ENCODE measurements at regions not wholly inside any gene's neighbourhood (a gene's known extent, or its start where the extent isn't known, plus 50 kb on each side); places are given as distances from the start of the nearest gene placed in this dataset.

DNA sequence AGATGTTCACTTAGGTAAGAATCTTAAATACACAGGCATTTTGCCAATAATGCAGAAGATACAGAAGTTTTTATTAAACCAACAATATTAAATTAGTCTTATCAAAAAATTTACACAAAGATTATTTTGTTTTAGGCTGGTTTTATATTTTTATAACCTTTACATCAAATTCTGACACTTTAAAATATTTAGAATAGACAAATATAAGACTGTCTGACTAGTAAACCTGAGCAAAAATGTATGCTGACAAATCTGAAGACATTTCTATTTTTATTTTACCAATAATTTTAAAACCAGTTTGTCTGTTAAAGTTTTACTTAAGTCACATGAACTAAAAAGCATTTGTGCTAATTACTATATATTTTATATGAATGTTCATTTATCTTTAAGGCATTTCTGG lies 72.1 kb upstream of the ZNF236 start:
- ATAC-seq (replicated peaks in 1 of 4) = no peak

DNA sequence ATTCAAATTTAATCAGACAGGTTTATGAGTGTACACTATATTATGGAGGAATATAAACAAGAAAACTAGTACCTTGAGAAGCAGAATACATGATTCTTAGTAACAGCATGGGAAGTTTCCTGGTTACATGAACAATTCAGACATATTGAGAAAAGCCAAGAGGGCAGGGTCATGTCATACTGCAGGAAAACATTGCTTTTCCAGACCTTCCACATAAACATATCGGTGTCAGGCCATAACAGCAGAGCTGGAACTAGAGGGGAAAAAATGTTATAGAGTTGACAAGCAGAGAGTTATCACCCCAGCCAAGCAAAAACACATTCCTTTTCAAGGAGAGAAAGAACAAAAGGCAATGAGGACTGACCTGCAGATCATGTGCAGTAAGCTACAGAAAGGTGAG lies 74.7 kb upstream of the ZNF236 start:
- Mint-ChIP-seq H3K4me1 (no peaks in the 10 kb centered on the region), H3K27me3 (peaks cover 3 to 4% of the 10 kb centered on the region in 2 donors), H3K27ac (no peak overlapping the region), H3K36me3 (peaks cover 8% of the 10 kb centered on the region), H3K9me3 (peaks cover 0 to 33% (median 19%) of the 10 kb centered on the region in 3 donors), H3K4me3 (no peak overlapping the region)
- no peak overlapping the region for H3K4me3 ChIP-seq (ENCODE audit: control insufficient read depth in 1 of 2, extremely low read depth in 1 of 2, low read length in 1 of 2)
- no peaks in the 10 kb centered on the region for H3K9me3 ChIP-seq
- H3K36me3 ChIP-seq (ENCODE audit: control insufficient read depth in 2 of 2, extremely low read depth in 1 of 2, insufficient read depth in 1 of 2, low read length in 1 of 2) = no peaks in the 10 kb centered on the region
- ATAC-seq (replicated peaks in 1 of 4) = no peak
- DNase-seq = no peak
- H3K4me1 ChIP-seq (ENCODE audit: control insufficient read depth in 1 of 2, extremely low read depth in 1 of 2, insufficient read depth in 2 of 2, low read length in 2 of 2) = no peaks in the 10 kb centered on the region
- WGBS (ENCODE audit: insufficient coverage) = no CpG with 5 or more reads among the region's 1 CpG
- peaks cover 0 to 11% of the 10 kb centered on the region in 2 experiments for H3K27me3 ChIP-seq (replicated peaks in 1 of 2; ENCODE audit: control insufficient read depth in 2 of 2, extremely low read depth in 1 of 2, insufficient read depth in 2 of 2, low read length in 1 of 2)
- H3K27ac ChIP-seq (ENCODE audit: low read length) = no peak overlapping the region
- CTCF ChIA-PET = interaction anchor here in 1 of 2 donors (0.6 kb wide), 1 partner anchor 18 kb away, joined by 4 read pairs; no protein-coding TSS in a partner anchor
- POLR2A ChIA-PET = interaction anchor here (0.7 kb wide), 2 partner anchors 18 to 290 kb away, joined by 4 to 5 read pairs; no protein-coding TSS in a partner anchor

More for the DNA sequence above, 72.1 kb upstream of the ZNF236 start:
- Mint-ChIP-seq H3K27ac (no peak overlapping the region), H3K27me3 (peaks cover 0 to 8% of the 10 kb centered on the region in 2 donors), H3K4me1 (no peaks in the 10 kb centered on the region), H3K4me3 (no peak overlapping the region), H3K9me3 (peaks cover 0 to 33% (median 19%) of the 10 kb centered on the region in 3 donors), H3K36me3 (peaks cover 8% of the 10 kb centered on the region)
- Histone ChIP-seq H3K9me3 (no peaks in the 10 kb centered on the region), H3K4me3 (ENCODE audit: control insufficient read depth in 1 of 2, extremely low read depth in 1 of 2, low read length in 1 of 2) (no peak overlapping the region), H3K27ac (ENCODE audit: low read length) (no peak overlapping the region), H3K36me3 (ENCODE audit: control insufficient read depth in 2 of 2, extremely low read depth in 1 of 2, insufficient read depth in 1 of 2, low read length in 1 of 2) (no peaks in the 10 kb centered on the region), H3K4me1 (ENCODE audit: control insufficient read depth in 1 of 2, extremely low read depth in 1 of 2, insufficient read depth in 2 of 2, low read length in 2 of 2) (no peaks in the 10 kb centered on the region), H3K27me3 (replicated peaks in 1 of 2; ENCODE audit: control insufficient read depth in 2 of 2, extremely low read depth in 1 of 2, insufficient read depth in 2 of 2, low read length in 1 of 2) (peaks cover 0 to 7% of the 10 kb centered on the region in 2 experiments)
- CTCF ChIA-PET = interaction anchor here in 1 of 2 donors (0.5 kb wide), 1 partner anchor 225 kb away, joined by 3 read pairs; no protein-coding TSS in a partner anchor
- DNase-seq = no peak
- POLR2A ChIA-PET = no interaction called here

DNA sequence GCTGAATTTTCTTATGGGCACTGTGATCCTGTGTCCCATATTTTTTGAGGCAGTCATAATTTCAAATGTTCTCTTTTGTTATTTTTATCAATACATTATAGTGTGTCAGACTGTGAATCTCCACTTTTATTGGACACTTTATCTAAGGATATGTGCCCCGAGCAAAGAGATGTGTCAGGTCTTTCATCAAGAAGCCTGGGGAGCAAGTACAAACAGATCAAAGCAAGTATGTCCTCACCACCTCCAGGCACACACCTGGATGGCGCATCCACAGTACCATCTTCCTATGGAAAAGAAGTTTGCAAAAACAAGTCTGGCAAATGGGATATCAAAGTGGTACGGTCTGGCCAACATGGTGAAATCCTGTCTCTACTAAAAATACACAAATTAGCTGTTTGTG lies 81.0 kb upstream of the ZNF236 start:
- DNase-seq (no peak), ATAC-seq (replicated peaks in 1 of 4) (no peak)
- Mint-ChIP-seq H3K4me3 (no peak overlapping the region), H3K9me3 (peaks cover 0 to 4% (median 3%) of the 10 kb centered on the region in 3 donors), H3K27ac (no peak overlapping the region), H3K4me1 (peaks cover 0 to 9% (median 3%) of the 10 kb centered on the region in 3 donors), H3K36me3 (no peaks in the 10 kb centered on the region), H3K27me3 (peaks cover 2 to 8% of the 10 kb centered on the region in 2 donors)
- ChIA-PET CTCF (no interaction called here), POLR2A (no interaction called here)
- H3K9me3 ChIP-seq = no peaks in the 10 kb centered on the region
- no peaks in the 10 kb centered on the region for H3K36me3 ChIP-seq (ENCODE audit: control insufficient read depth in 2 of 2, extremely low read depth in 1 of 2, insufficient read depth in 1 of 2, low read length in 1 of 2)
- WGBS (ENCODE audit: insufficient coverage) = no CpG with 5 or more reads among the region's 3 CpGs
- H3K27ac ChIP-seq (ENCODE audit: low read length) = no peak overlapping the region
- no peak overlapping the region for H3K4me3 ChIP-seq (ENCODE audit: control insufficient read depth in 1 of 2, extremely low read depth in 1 of 2, low read length in 1 of 2)
- peaks cover 0 to 3% of the 10 kb centered on the region in 2 experiments for H3K4me1 ChIP-seq (ENCODE audit: control insufficient read depth in 1 of 2, extremely low read depth in 1 of 2, insufficient read depth in 2 of 2, low read length in 2 of 2)
- peaks cover 0 to 17% of the 10 kb centered on the region in 2 experiments for H3K27me3 ChIP-seq (replicated peaks in 1 of 2; ENCODE audit: control insufficient read depth in 2 of 2, extremely low read depth in 1 of 2, insufficient read depth in 2 of 2, low read length in 1 of 2)

DNA sequence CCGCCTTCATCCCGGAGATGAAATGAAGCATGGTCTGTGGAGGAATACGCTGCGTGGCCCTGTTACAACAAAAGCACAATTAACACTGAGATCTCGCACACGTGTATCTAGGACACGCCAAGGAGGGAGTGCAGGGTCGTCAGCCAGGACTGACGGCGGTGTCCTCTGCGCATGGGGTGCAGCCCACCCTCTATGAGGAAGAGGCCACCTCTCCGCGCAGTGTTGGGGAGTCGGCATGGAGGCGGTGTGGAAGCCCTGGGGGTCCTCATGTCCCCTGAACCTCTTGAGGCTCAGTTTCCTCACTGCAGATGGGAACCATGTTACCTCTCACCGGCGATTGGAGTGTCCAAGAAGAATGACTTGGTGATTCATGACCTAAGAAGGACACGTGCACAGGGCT lies 86.0 kb upstream of the ZNF236 start:
- peaks cover 0 to 15% of the 10 kb centered on the region in 2 experiments for H3K27me3 ChIP-seq (replicated peaks in 1 of 2; ENCODE audit: control insufficient read depth in 2 of 2, extremely low read depth in 1 of 2, insufficient read depth in 2 of 2, low read length in 1 of 2)
- H3K4me3 ChIP-seq (ENCODE audit: control insufficient read depth in 1 of 2, extremely low read depth in 1 of 2, low read length in 1 of 2) = no peak overlapping the region
- peaks cover 0 to 3% (median 0%) of the 10 kb centered on the region in 3 donors for H3K9me3 Mint-ChIP-seq
- no peak for ATAC-seq (replicated peaks in 1 of 4)
- H3K27ac ChIP-seq (ENCODE audit: low read length) = no peak overlapping the region
- ChIA-PET POLR2A (no interaction called here), CTCF (no interaction called here)
- no peak overlapping the region for H3K27ac Mint-ChIP-seq
- DNase-seq = no peak
- H3K4me1 ChIP-seq (ENCODE audit: control insufficient read depth in 1 of 2, extremely low read depth in 1 of 2, insufficient read depth in 2 of 2, low read length in 2 of 2) = peaks cover 0 to 3% of the 10 kb centered on the region in 2 experiments
- H3K36me3 Mint-ChIP-seq = no peaks in the 10 kb centered on the region
- H3K4me3 Mint-ChIP-seq = no peak overlapping the region
- peaks cover 3 to 12% of the 10 kb centered on the region in 2 donors for H3K27me3 Mint-ChIP-seq
- peaks cover 4 to 10% (median 4%) of the 10 kb centered on the region in 3 donors for H3K4me1 Mint-ChIP-seq
- WGBS (ENCODE audit: insufficient coverage) = 99% methylated on average over 12 of the region's 18 CpGs
- no peaks in the 10 kb centered on the region for H3K9me3 ChIP-seq
- H3K36me3 ChIP-seq (ENCODE audit: control insufficient read depth in 2 of 2, extremely low read depth in 1 of 2, insufficient read depth in 1 of 2, low read length in 1 of 2) = no peaks in the 10 kb centered on the region

DNA sequence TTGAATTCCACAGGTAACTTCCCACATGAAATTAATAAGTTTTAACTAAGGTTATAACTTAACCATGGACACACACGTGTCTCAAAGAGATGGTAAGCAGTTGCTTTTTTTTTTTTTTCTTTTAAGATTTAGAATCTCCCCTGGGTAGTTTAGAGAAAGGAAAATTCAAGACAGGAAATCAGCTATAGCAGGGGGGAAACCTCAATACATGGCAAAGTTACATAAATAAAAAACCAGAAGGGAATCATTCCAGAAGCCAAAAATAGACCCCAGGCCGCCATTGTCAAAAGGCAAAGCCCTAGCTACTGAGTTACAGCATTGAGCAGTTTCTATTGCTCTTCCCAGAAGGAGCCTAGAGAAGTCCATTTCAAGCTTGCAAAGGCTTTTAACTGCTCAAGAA lies 91.5 kb upstream of the ZNF236 start:
- no peak overlapping the region for H3K27ac ChIP-seq (ENCODE audit: low read length)
- WGBS (ENCODE audit: insufficient coverage) = 33% methylated on average over 1 of the region's 2 CpGs
- ChIA-PET CTCF (interaction anchor here in 1 of 2 donors (0.7 kb wide), 1 partner anchor 21 kb away, joined by 4 read pairs; no protein-coding TSS in a partner anchor), POLR2A (interaction anchor here (0.5 to 0.7 kb wide), 2 partner anchors 16 to 76 kb away, joined by 3 to 12 read pairs; no protein-coding TSS in a partner anchor)
- H3K36me3 ChIP-seq (ENCODE audit: control insufficient read depth in 2 of 2, extremely low read depth in 1 of 2, insufficient read depth in 1 of 2, low read length in 1 of 2) = no peaks in the 10 kb centered on the region
- no peak overlapping the region for H3K4me3 Mint-ChIP-seq
- peaks cover 0 to 14% of the 10 kb centered on the region in 2 donors for H3K27me3 Mint-ChIP-seq
- ATAC-seq (replicated peaks in 1 of 4) = no peak
- H3K9me3 Mint-ChIP-seq = peaks cover 0 to 4% (median 0%) of the 10 kb centered on the region in 3 donors
- DNase-seq = no peak
- H3K27me3 ChIP-seq (replicated peaks in 1 of 2; ENCODE audit: control insufficient read depth in 2 of 2, extremely low read depth in 1 of 2, insufficient read depth in 2 of 2, low read length in 1 of 2) = peaks cover 0 to 11% of the 10 kb centered on the region in 2 experiments
- H3K36me3 Mint-ChIP-seq = no peaks in the 10 kb centered on the region
- no peak overlapping the region for H3K27ac Mint-ChIP-seq
- H3K4me1 Mint-ChIP-seq = peaks cover 7 to 13% (median 13%) of the 10 kb centered on the region in 3 donors
- no peaks in the 10 kb centered on the region for H3K9me3 ChIP-seq
- H3K4me3 ChIP-seq (ENCODE audit: control insufficient read depth in 1 of 2, extremely low read depth in 1 of 2, low read length in 1 of 2) = no peak overlapping the region
- no peaks in the 10 kb centered on the region for H3K4me1 ChIP-seq (ENCODE audit: control insufficient read depth in 1 of 2, extremely low read depth in 1 of 2, insufficient read depth in 2 of 2, low read length in 2 of 2)

DNA sequence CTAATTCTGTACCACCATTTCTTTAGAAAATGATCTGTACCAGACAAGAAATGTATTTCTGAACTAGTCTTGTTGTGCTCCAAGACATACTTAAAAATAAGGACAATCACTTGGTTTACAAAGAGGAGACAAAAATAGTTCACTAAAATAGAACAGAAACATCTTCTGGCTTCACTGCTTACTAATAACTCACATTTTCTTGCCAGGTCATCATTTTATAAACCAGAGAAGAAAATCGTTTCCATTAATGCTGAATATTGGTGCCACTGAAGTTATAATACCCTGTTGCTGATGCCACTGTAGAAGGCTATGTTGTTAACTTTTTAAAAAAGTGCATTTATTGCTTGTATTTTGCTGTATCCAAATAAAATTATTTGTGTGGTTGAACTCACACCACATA lies 94.8 kb upstream of the ZNF236 start:
- H3K4me3 Mint-ChIP-seq = no peak overlapping the region
- Histone ChIP-seq H3K27me3 (replicated peaks in 1 of 2; ENCODE audit: control insufficient read depth in 2 of 2, extremely low read depth in 1 of 2, insufficient read depth in 2 of 2, low read length in 1 of 2) (peaks cover 0 to 5% of the 10 kb centered on the region in 2 experiments), H3K4me1 (ENCODE audit: control insufficient read depth in 1 of 2, extremely low read depth in 1 of 2, insufficient read depth in 2 of 2, low read length in 2 of 2) (peaks cover 4 to 21% of the 10 kb centered on the region in 2 experiments), H3K27ac (ENCODE audit: low read length) (no peak overlapping the region), H3K4me3 (ENCODE audit: control insufficient read depth in 1 of 2, extremely low read depth in 1 of 2, low read length in 1 of 2) (no peak overlapping the region), H3K9me3 (no peaks in the 10 kb centered on the region), H3K36me3 (ENCODE audit: control insufficient read depth in 2 of 2, extremely low read depth in 1 of 2, insufficient read depth in 1 of 2, low read length in 1 of 2) (no peaks in the 10 kb centered on the region)
- no peaks in the 10 kb centered on the region for H3K36me3 Mint-ChIP-seq
- peaks cover 0 to 4% (median 0%) of the 10 kb centered on the region in 3 donors for H3K9me3 Mint-ChIP-seq
- no peak for ATAC-seq (replicated peaks in 1 of 4)
- ChIA-PET CTCF (interaction anchor here in 1 of 2 donors (0.6 kb wide), 1 partner anchor 37 kb away, joined by 3 read pairs; no protein-coding TSS in a partner anchor), POLR2A (no interaction called here)
- peaks cover 28 to 37% (median 29%) of the 10 kb centered on the region in 3 donors for H3K4me1 Mint-ChIP-seq
- no CpG with 5 or more reads among the region's 1 CpG for WGBS (ENCODE audit: insufficient coverage)
- peaks cover 0 to 9% of the 10 kb centered on the region in 2 donors for H3K27me3 Mint-ChIP-seq
- DNase-seq = no peak
- no peak overlapping the region for H3K27ac Mint-ChIP-seq

All from T-cell (primary cell).